ENCODE measurements at regions not wholly inside any gene's neighbourhood (a gene's known extent, or its start where the extent isn't known, plus 50 kb on each side); places are given as distances from the start of the nearest gene placed in this dataset.

DNA sequence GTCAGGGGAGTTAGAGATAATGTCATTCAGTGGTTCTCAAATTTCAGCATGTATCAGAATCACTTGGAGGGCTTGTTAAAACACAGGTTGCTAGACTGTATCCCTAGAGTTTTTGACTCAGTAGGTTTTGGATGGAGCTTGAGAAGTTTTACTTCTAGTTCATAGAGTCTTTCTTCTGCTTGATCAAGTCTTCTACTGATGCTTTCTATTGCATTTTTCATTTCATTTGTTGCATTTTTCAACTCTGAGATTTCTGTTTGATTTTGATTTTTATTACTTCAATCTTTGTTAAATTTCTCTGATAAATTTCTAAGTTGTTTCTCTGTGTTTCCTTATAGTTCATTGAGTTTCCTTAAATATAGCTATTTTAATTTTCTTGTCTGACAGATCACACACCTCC, 361.4 kb downstream of the RAPGEF2 start:
- TF ChIP-seq, protein P1, sequence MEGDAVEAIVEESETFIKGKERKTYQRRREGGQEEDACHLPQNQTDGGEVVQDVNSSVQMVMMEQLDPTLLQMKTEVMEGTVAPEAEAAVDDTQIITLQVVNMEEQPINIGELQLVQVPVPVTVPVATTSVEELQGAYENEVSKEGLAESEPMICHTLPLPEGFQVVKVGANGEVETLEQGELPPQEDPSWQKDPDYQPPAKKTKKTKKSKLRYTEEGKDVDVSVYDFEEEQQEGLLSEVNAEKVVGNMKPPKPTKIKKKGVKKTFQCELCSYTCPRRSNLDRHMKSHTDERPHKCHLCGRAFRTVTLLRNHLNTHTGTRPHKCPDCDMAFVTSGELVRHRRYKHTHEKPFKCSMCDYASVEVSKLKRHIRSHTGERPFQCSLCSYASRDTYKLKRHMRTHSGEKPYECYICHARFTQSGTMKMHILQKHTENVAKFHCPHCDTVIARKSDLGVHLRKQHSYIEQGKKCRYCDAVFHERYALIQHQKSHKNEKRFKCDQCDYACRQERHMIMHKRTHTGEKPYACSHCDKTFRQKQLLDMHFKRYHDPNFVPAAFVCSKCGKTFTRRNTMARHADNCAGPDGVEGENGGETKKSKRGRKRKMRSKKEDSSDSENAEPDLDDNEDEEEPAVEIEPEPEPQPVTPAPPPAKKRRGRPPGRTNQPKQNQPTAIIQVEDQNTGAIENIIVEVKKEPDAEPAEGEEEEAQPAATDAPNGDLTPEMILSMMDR (IDR thresholded peaks at IDR 0.05; ENCODE audit: control extremely low read depth in 1 of 3, insufficient read depth in 1 of 3, low read depth in 1 of 3, low read length in 3 of 3) = no peak
- TF ChIP-seq YY1 (IDR thresholded peaks at IDR 0.05; ENCODE audit: low read depth, low read length) (no peak), CEBPB (IDR thresholded peaks at IDR 0.05; ENCODE audit: low read depth, low read length) (no peak)

Measured in H1 (cell line).